ENCODE measurements at regions not wholly inside any gene's neighbourhood (a gene's known extent, or its start where the extent isn't known, plus 50 kb on each side); places are given as distances from the start of the nearest gene placed in this dataset.

DNA sequence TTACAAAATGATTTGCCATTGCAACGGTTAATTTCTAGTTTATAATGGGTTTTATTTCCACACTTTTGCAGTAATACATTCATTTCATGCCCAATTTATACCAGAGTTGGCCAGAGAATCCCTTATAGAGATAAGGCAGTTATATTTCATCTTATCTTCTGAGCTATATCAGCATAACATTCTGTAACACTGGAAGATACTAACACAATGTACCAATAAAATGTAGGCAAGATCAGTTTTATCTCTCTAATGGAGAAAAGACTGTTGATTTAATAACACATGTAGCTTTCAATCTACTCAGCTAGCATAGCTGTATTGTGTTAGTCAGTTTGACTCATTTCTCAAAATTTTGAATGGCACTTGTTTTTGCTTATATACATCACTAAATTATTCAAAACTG lies 738.6 kb downstream of the TRAM1L1 start:
- TF ChIP-seq, protein P1, sequence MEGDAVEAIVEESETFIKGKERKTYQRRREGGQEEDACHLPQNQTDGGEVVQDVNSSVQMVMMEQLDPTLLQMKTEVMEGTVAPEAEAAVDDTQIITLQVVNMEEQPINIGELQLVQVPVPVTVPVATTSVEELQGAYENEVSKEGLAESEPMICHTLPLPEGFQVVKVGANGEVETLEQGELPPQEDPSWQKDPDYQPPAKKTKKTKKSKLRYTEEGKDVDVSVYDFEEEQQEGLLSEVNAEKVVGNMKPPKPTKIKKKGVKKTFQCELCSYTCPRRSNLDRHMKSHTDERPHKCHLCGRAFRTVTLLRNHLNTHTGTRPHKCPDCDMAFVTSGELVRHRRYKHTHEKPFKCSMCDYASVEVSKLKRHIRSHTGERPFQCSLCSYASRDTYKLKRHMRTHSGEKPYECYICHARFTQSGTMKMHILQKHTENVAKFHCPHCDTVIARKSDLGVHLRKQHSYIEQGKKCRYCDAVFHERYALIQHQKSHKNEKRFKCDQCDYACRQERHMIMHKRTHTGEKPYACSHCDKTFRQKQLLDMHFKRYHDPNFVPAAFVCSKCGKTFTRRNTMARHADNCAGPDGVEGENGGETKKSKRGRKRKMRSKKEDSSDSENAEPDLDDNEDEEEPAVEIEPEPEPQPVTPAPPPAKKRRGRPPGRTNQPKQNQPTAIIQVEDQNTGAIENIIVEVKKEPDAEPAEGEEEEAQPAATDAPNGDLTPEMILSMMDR (IDR thresholded peaks at IDR 0.05; ENCODE audit: poor library complexity): no peak
- TF ChIP-seq EZH2 (IDR thresholded peaks at IDR 0.05; ENCODE audit: borderline replicate concordance) (no peak), EZH2phosphoT487 (IDR thresholded peaks at IDR 0.05; ENCODE audit: low read depth, severe bottlenecking, unreplicated experiment) (no peak)

All from hepatocyte (in vitro differentiated cells).